Sigmoid colon (tissue), 6 donors: ENCODE measurements at regions not wholly inside any gene's neighbourhood (a gene's known extent, or its start where the extent isn't known, plus 50 kb on each side); places are given as distances from the start of the nearest gene placed in this dataset.
A peak's percentile ranks its signal among the peaks of the same experiment; 100 is the strongest.
"Not testable (repeated sequence)": the region's sequence is repeated elsewhere in the genome, so short reads cannot be mapped to it uniquely, and the experiment has no call there.

Source experiments
- DNase-seq: peaks from one replicate; pipeline ENCODE4 v3.0.0-alpha.2; 2019
- H3K27ac ChIP-seq, 4 donors: fragments of 200-600 bp; sonication (generic); one replicate each; pipeline ENCODE4 v1.5.1; 2016 to 2019; ENCODE audit warnings: mild to moderate bottlenecking in 1 of 4
- H3K27me3 ChIP-seq, 3 donors: fragments of 200-600 bp; sonication (generic); one replicate each; pipeline ENCODE4 v1.5.1; 2019; ENCODE audit warnings: mild to moderate bottlenecking in 1 of 3
- H3K36me3 ChIP-seq, 4 donors: fragments of 200-600 bp; sonication (generic); one replicate each; pipeline ENCODE4 v1.5.1; 2016 to 2019
- H3K4me1 ChIP-seq, 4 donors: fragments of 200-600 bp; sonication (generic); one replicate each; pipeline ENCODE4 v1.5.1; 2017 to 2019
- H3K4me3 ChIP-seq, 4 donors: fragments of 200-600 bp; sonication (generic); one replicate each; pipeline ENCODE4 v1.5.1; 2017 to 2019; ENCODE audit warnings: mild to moderate bottlenecking in 2 of 4, moderate library complexity in 1 of 4
- H3K9me3 ChIP-seq, 4 donors: fragments of 200-600 bp in 3 of 4; sonication (generic) in 3 of 4; one replicate each; pipeline versions ENCODE4 v1.5.1 to v1.6.1; 2013 to 2019
- CTCF ChIP-seq, 4 experiments: fragments of 450-650 bp in 3 of 4; fragments of 200-600 bp in 1 of 4; IDR thresholded peaks; one replicate each; pipeline ENCODE4 v1.5.1; 2016 to 2019; ENCODE audit warnings: antibody characterized with exemption in 4 of 4, mild to moderate bottlenecking in 3 of 4, moderate library complexity in 2 of 4
- EP300 ChIP-seq, 4 donors: sonication (generic); formaldehyde crosslinking; IDR thresholded peaks; one replicate each; pipeline ENCODE4 v1.6.1; 2017; ENCODE audit warnings: antibody characterized with exemption in 4 of 4
- POLR2A ChIP-seq, 2 donors: fragments of 450-650 bp; IDR thresholded peaks; one replicate each; pipeline ENCODE4 v1.6.1; 2016; ENCODE audit warnings: antibody characterized with exemption in 2 of 2, mild to moderate bottlenecking in 2 of 2, moderate library complexity in 2 of 2
- POLR2AphosphoS5 ChIP-seq, 4 donors: sonication (generic); formaldehyde crosslinking; IDR thresholded peaks; one replicate each; pipeline ENCODE4 v1.6.1; 2017; ENCODE audit warnings: antibody characterized with exemption in 4 of 4
- WGBS, 2 donors: extraction: QIAGEN DNeasy Blood & Tissue Kit; methylation state at CpG; one replicate each; pipeline ENCODE4 v1.1.7; 2013; 5-methylcytosine and 5-hydroxymethylcytosine counted together
- intact Hi-C: fragments of 100-400 bp; cut with DNase I; formaldehyde crosslinking; loops from one replicate; pipeline ENCODE4 v1.15.1; 2023
- donor health status: healthy with polysubstance abuse.
- donor health status: healthy.

GRCh38 chr10:130353928-130354572 lies 217.9 kb downstream of the GLRX3 start:
- Histone ChIP-seq H3K27me3 (no peaks in the 10 kb centered on the region), H3K4me3 (no peak overlapping the region), H3K4me1 (no peaks in the 10 kb centered on the region), H3K9me3 (no peaks in the 10 kb centered on the region), H3K27ac (no peak overlapping the region), H3K36me3 (no peaks in the 10 kb centered on the region)
- no peak for DNase-seq
- TF ChIP-seq EP300 (IDR thresholded peaks at IDR 0.05), result no peak
- TF ChIP-seq POLR2A (IDR thresholded peaks at IDR 0.05), result no peak
- no peak for TF ChIP-seq CTCF (IDR thresholded peaks at IDR 0.05)
- intact Hi-C loops, result no loop called here
- 82 to 87% methylated on average over 10 of the region's 10 CpGs for WGBS, 2 donors

GRCh38 chr10:130354573-130354954 lies 218.4 kb downstream of the GLRX3 start:
- Histone ChIP-seq H3K4me1 (no peaks in the 10 kb centered on the region), H3K27ac (no peak overlapping the region), H3K36me3 (no peaks in the 10 kb centered on the region), H3K27me3 (no peaks in the 10 kb centered on the region), H3K9me3 (no peaks in the 10 kb centered on the region), H3K4me3 (no peak overlapping the region)
- TF ChIP-seq POLR2AphosphoS5 (IDR thresholded peaks at IDR 0.05), result no peak
- no peak for TF ChIP-seq CTCF (IDR thresholded peaks at IDR 0.05)
- no peak for TF ChIP-seq EP300 (IDR thresholded peaks at IDR 0.05)
- no peak for TF ChIP-seq POLR2A (IDR thresholded peaks at IDR 0.05)
- intact Hi-C loops, result no loop called here
- 90 to 92% methylated on average over 8 of the region's 8 CpGs for WGBS, 2 donors
- DNase-seq, result no peak

GRCh38 chr10:130354976-130355795 lies 219.0 kb downstream of the GLRX3 start:
- Histone ChIP-seq H3K9me3 (no peaks in the 10 kb centered on the region), H3K27ac (no peak overlapping the region), H3K36me3 (no peaks in the 10 kb centered on the region), H3K4me1 (no peaks in the 10 kb centered on the region), H3K27me3 (no peaks in the 10 kb centered on the region), H3K4me3 (no peak overlapping the region)
- TF ChIP-seq CTCF (IDR thresholded peaks at IDR 0.05) (no peak), EP300 (IDR thresholded peaks at IDR 0.05) (no peak), POLR2A (IDR thresholded peaks at IDR 0.05) (no peak), POLR2AphosphoS5 (IDR thresholded peaks at IDR 0.05) (no peak)
- intact Hi-C loops, result no loop called here
- WGBS, 2 donors, result 83 to 86% methylated on average over 20 of the region's 20 CpGs
- DNase-seq, result no peak

GRCh38 chr10:130356429-130356828 lies 220.2 kb downstream of the GLRX3 start:
- DNase-seq, result peak; percentile 40
- H3K4me3 ChIP-seq, H3K27ac ChIP-seq, intact Hi-C loops, H3K9me3 ChIP-seq, H3K27me3 ChIP-seq, H3K36me3 ChIP-seq, H3K4me1 ChIP-seq: not testable (repeated sequence)
- WGBS, 2 donors, result 87% methylated on average over 23 of the region's 23 CpGs

GRCh38 chr10:130357226-130357625 lies 221.0 kb downstream of the GLRX3 start:
- DNase-seq, result peak; percentile 44
- Histone ChIP-seq H3K27ac (no peak overlapping the region), H3K9me3 (no peaks in the 10 kb centered on the region), H3K4me3 (no peak overlapping the region), H3K27me3 (no peaks in the 10 kb centered on the region), H3K4me1 (peaks cover 0 to 5% (median 3%) of the 10 kb centered on the region in 4 donors), H3K36me3 (no peaks in the 10 kb centered on the region)
- intact Hi-C loops, result no loop called here
- no peak for TF ChIP-seq CTCF (IDR thresholded peaks at IDR 0.05)
- no peak for TF ChIP-seq POLR2AphosphoS5 (IDR thresholded peaks at IDR 0.05)
- TF ChIP-seq POLR2A (IDR thresholded peaks at IDR 0.05), result no peak
- TF ChIP-seq EP300 (IDR thresholded peaks at IDR 0.05), result no peak
- WGBS, 2 donors, result 88 to 90% methylated on average over 9 of the region's 9 CpGs
